Retina (tissue), 1 donor: ENCODE measurements at regions not wholly inside any gene's neighbourhood (a gene's known extent, or its start where the extent isn't known, plus 50 kb on each side); places are given as distances from the start of the nearest gene placed in this dataset.
A peak's percentile ranks its signal among the peaks of the same experiment; 100 is the strongest.
"Not testable (repeated sequence)": the region's sequence is repeated elsewhere in the genome, so short reads cannot be mapped to it uniquely, and the experiment has no call there.

Source experiments
- DNase-seq: peaks from one replicate; pipeline ENCODE4 v3.0.0-alpha.2; 2016

- DNase-seq = no peak
Observed at GRCh38 chr2:62325398-62325797, 129.5 kb downstream of the B3GNT2 start.

GRCh38 chr2:62321380-62322289, 125.7 kb downstream of the B3GNT2 start:
- peak; percentile 42 for DNase-seq

GRCh38 chr2:62320657-62321357, 124.9 kb downstream of the B3GNT2 start:
- DNase-seq = peak; percentile 27

- DNase-seq = not testable (repeated sequence)
Observed at GRCh38 chr2:62320137-62320536, 124.2 kb downstream of the B3GNT2 start.

GRCh38 chr2:62319070-62319469, 123.2 kb downstream of the B3GNT2 start:
- no peak for DNase-seq

GRCh38 chr2:62315476-62315875, 119.6 kb downstream of the B3GNT2 start:
- no peak for DNase-seq

- DNase-seq = no peak
Observed at GRCh38 chr2:62314291-62314690, 118.4 kb downstream of the B3GNT2 start.

- DNase-seq = no peak
Observed at GRCh38 chr2:62313449-62314227, 117.7 kb downstream of the B3GNT2 start.

GRCh38 chr2:62309465-62310091, 113.7 kb downstream of the B3GNT2 start:
- DNase-seq = no peak

- DNase-seq = no peak
Observed at GRCh38 chr2:62309081-62309464, 113.2 kb downstream of the B3GNT2 start.

- no peak for DNase-seq
Observed at GRCh38 chr2:62307469-62308389, 111.8 kb downstream of the B3GNT2 start.

- DNase-seq = peak; percentile 49
Observed at GRCh38 chr2:62306751-62307468, 111.0 kb downstream of the B3GNT2 start.

GRCh38 chr2:62305421-62306176, 109.7 kb downstream of the B3GNT2 start:
- no peak for DNase-seq

- DNase-seq = no peak
Observed at GRCh38 chr2:62304429-62305417, 108.8 kb downstream of the B3GNT2 start.

- DNase-seq = no peak
Observed at GRCh38 chr2:62303788-62304187, 107.9 kb downstream of the B3GNT2 start.

- DNase-seq = no peak
Observed at GRCh38 chr2:62302631-62303435, 106.9 kb downstream of the B3GNT2 start.

GRCh38 chr2:62300925-62301324, 105.0 kb downstream of the B3GNT2 start:
- no peak for DNase-seq

GRCh38 chr2:62297624-62298010, 101.7 kb downstream of the B3GNT2 start:
- no peak for DNase-seq
